IMR-90 (cell line): ENCODE measurements at regions not wholly inside any gene's neighbourhood (a gene's known extent, or its start where the extent isn't known, plus 50 kb on each side); places are given as distances from the start of the nearest gene placed in this dataset.
A peak's percentile ranks its signal among the peaks of the same experiment; 100 is the strongest.

Experiments used
- ATAC-seq: fragments of 200-7000 bp; cut with Tn5 transposase; 2 replicates; pipeline ENCODE4 v1.9.1; 2020; ENCODE audit warnings: low read depth, mild to moderate bottlenecking, moderate library complexity
- BruUV-seq: library from RNA; stranded (reverse); fragments of 400-500 nt; replicated peaks from 2 replicates; lab custom pipeline; 2021; lab: Mats Ljungman, UMichigan
- CTCF ChIA-PET: fragments of 300-600 bp; formaldehyde crosslinking; extraction: SDS; loops from one replicate; lab custom pipeline; 2021; ENCODE audit warnings: antibody characterized with exemption; lab: Yijun Ruan, JAX
- POLR2A ChIA-PET: fragments of 300-600 bp; sonication (Branson Sonifier 250); formaldehyde crosslinking; loops from one replicate; lab custom pipeline; 2022; ENCODE audit warnings: antibody characterized with exemption; ENCODE audit not compliant: unreplicated experiment; lab: Charles Lee
- DNase-seq: peaks from one replicate; pipeline ENCODE4 v3.0.0; 2013
- H2AFZ ChIP-seq: replicated peaks from 2 replicates; pipeline ENCODE3; 2013; ENCODE audit warnings: low read length, mild to moderate bottlenecking; ENCODE audit not compliant: poor library complexity
- H2AK5ac ChIP-seq: 2 replicates; pipeline ENCODE4 v1.6.1; 2013; ENCODE audit warnings: low read depth, low read length, inconsistent platforms
- H2AK9ac ChIP-seq: replicated peaks from 2 replicates; pipeline ENCODE3; 2013; ENCODE audit warnings: mild to moderate bottlenecking, low read depth, low read length, moderate library complexity; ENCODE audit not compliant: poor library complexity
- H2BK120ac ChIP-seq: 2 replicates; pipeline ENCODE4 v1.6.1; 2013; ENCODE audit warnings: low read depth, low read length, inconsistent platforms
- H2BK15ac ChIP-seq: 3 replicates; pipeline ENCODE4 v1.6.1; 2013; ENCODE audit warnings: low read depth, low read length, inconsistent platforms
- H2BK20ac ChIP-seq: 2 replicates; pipeline ENCODE4 v1.6.1; 2013; ENCODE audit warnings: low read depth, mild to moderate bottlenecking, inconsistent platforms, low read length, moderate library complexity
- H2BK5ac ChIP-seq: 2 replicates; pipeline ENCODE4 v1.6.1; 2013; ENCODE audit warnings: mild to moderate bottlenecking, low read depth, low read length, inconsistent platforms; ENCODE audit not compliant: poor library complexity, severe bottlenecking
- H3K14ac ChIP-seq: replicated peaks from 2 replicates; pipeline ENCODE4 v1.6.1; 2013; ENCODE audit warnings: low read depth, low read length, inconsistent platforms
- H3K18ac ChIP-seq: 2 replicates; pipeline ENCODE4 v1.6.1; 2013; ENCODE audit warnings: low read depth, low read length, control low read depth
- H3K23ac ChIP-seq: 2 replicates; pipeline ENCODE4 v1.6.1; 2013; ENCODE audit warnings: low read depth, low read length, inconsistent platforms
- H3K27ac ChIP-seq: 2 replicates; pipeline ENCODE4 v1.5.1; 2013; ENCODE audit warnings: mild to moderate bottlenecking, control low read depth, low read length; ENCODE audit not compliant: insufficient read depth
- H3K27me3 ChIP-seq: 2 replicates; pipeline ENCODE4 v1.6.1; 2013; ENCODE audit warnings: low read length; ENCODE audit not compliant: control insufficient read depth, insufficient read depth
- H3K36me3 ChIP-seq: 2 replicates; pipeline ENCODE4 v1.6.1; 2013; ENCODE audit warnings: low read length, mixed read lengths; ENCODE audit not compliant: control insufficient read depth, insufficient read depth
- H3K4ac ChIP-seq: 2 replicates; pipeline ENCODE4 v1.6.1; 2013; ENCODE audit warnings: low read depth, low read length, inconsistent platforms
- H3K4me1 ChIP-seq: 2 replicates; pipeline ENCODE4 v1.6.1; 2013; ENCODE audit warnings: low read length, mixed read lengths; ENCODE audit not compliant: control insufficient read depth, insufficient read depth
- H3K4me2 ChIP-seq: 2 replicates; pipeline ENCODE4 v1.6.1; 2013; ENCODE audit warnings: low read depth, mild to moderate bottlenecking, control low read depth, low read length, moderate library complexity
- H3K4me3 ChIP-seq: 2 replicates; pipeline ENCODE4 v1.5.1; 2013; ENCODE audit warnings: low read depth, mild to moderate bottlenecking, control low read depth, low read length, moderate library complexity; ENCODE audit not compliant: insufficient read depth
- H3K56ac ChIP-seq: 2 replicates; pipeline ENCODE4 v1.6.1; 2013; ENCODE audit warnings: low read length, inconsistent platforms; ENCODE audit not compliant: insufficient read depth; ENCODE audit errors: extremely low read depth
- H3K79me1 ChIP-seq, 2 experiments: 2 replicates each; pipeline ENCODE4 v1.6.1; 2013; ENCODE audit warnings: low read length in 2 of 2, inconsistent platforms in 1 of 2, low read depth in 1 of 2
- H3K9ac ChIP-seq: 2 replicates; pipeline ENCODE4 v1.6.1; 2013; ENCODE audit warnings: low read depth, low read length, control low read depth
- H3K9me1 ChIP-seq: 2 replicates; pipeline ENCODE4 v1.6.1; 2013; ENCODE audit warnings: low read length, inconsistent platforms; ENCODE audit not compliant: insufficient read depth
- H3K9me3 ChIP-seq: 2 replicates; pipeline ENCODE4 v1.6.1; 2013; ENCODE audit warnings: low read length; ENCODE audit not compliant: control insufficient read depth, insufficient read depth
- H4K20me1 ChIP-seq: 2 replicates; pipeline ENCODE4 v1.6.1; 2013; ENCODE audit warnings: low read length, inconsistent platforms; ENCODE audit not compliant: insufficient read depth
- H4K5ac ChIP-seq: 2 replicates; pipeline ENCODE4 v1.6.1; 2013; ENCODE audit warnings: mild to moderate bottlenecking, low read depth, low read length, control low read depth
- H4K8ac ChIP-seq, 2 experiments: 2 replicates each; pipeline ENCODE4 v1.6.1; 2013; ENCODE audit warnings: low read depth in 2 of 2, low read length in 2 of 2, control low read depth in 1 of 2, inconsistent platforms in 1 of 2
- H4K91ac ChIP-seq: 2 replicates; pipeline ENCODE4 v1.6.1; 2013; ENCODE audit warnings: low read depth, low read length, inconsistent platforms; ENCODE audit not compliant: insufficient read depth
- CEBPB ChIP-seq: IDR thresholded peaks from 2 replicates; pipeline ENCODE4 v1.6.1; 2012; ENCODE audit warnings: low read depth, low read length, improper control_type of control experiment
- FOS ChIP-seq: fragments of 150-350 bp; IDR thresholded peaks from 2 replicates; pipeline ENCODE4 v1.6.1; 2016; ENCODE audit warnings: low read depth, low read length
- MAFK ChIP-seq: IDR thresholded peaks from 2 replicates; pipeline ENCODE4 v1.6.1; 2012; ENCODE audit warnings: low read depth, low read length, improper control_type of control experiment
- MAZ ChIP-seq: IDR thresholded peaks from 2 replicates; pipeline ENCODE4 v1.6.1; 2012; ENCODE audit warnings: low read depth, mild to moderate bottlenecking, low read length, improper control_type of control experiment, moderate library complexity, borderline replicate concordance
- RAD21 ChIP-seq: IDR thresholded peaks from 2 replicates; pipeline ENCODE4 v1.6.1; 2012; ENCODE audit warnings: low read length, improper control_type of control experiment
- RFX5 ChIP-seq: IDR thresholded peaks from 2 replicates; pipeline ENCODE4 v1.8.0; 2012; ENCODE audit warnings: low read depth, mild to moderate bottlenecking, low read length, moderate library complexity
- dilution Hi-C: fragments of 300-500 bp; cut with HindIII; formaldehyde crosslinking; loops from one replicate; pipeline ENCODE4 v1.14.3; 2018; ENCODE audit warnings: low sequenced_read_pairs; ENCODE audit not compliant: unreplicated experiment
- in situ Hi-C: fragments of 300-500 bp; cut with MboI; formaldehyde crosslinking; loops from 3 replicates; pipeline ENCODE4 v1.14.3; 2019; ENCODE audit warnings: low sequenced_read_pairs, inconsistent platforms, mixed read lengths
- intact Hi-C: fragments of 100-400 bp; cut with micrococcal nuclease; formaldehyde crosslinking; loops from 2 replicates; pipeline ENCODE4 v1.10.0; 2022
- TF ChIP-seq, protein P1 (sequence below): conservative IDR thresholded peaks from 2 replicates; pipeline ENCODE4 v1.5.1; 2012; ENCODE audit warnings: mild to moderate bottlenecking, low read depth, low read length, improper control_type of control experiment

DNA sequence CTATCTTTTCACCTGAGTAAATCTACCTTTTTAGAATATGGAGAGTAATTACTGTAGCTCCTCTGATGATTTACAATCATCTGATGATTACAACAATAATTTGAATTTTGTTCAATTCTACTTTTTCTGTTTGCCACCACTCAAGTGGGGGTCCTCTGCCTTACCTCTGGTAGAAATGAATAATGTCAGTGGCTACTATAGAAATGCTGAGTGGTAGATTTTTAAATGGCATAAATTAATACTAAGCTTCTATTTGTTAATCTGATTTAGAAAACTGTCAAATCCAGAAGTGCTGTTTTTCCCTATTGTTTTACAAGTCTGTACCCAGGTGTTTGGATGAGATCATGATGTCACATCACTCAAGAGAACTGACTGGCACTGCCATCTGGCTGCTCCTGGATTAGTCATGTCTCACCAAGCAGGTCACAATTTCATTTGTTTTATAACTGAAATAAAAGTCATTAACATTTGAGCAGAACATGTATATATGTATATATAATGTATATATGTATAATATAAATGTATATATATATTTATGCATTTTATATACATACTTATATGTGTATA, 494.8 kb downstream of the TBC1D4 start:
- CTCF ChIA-PET, result no interaction called here
- intact Hi-C loops, result no loop called here

More for the DNA sequence above, 494.8 kb downstream of the TBC1D4 start:
- Histone ChIP-seq H2BK120ac (no peak overlapping the region), H3K27ac (no peak overlapping the region), H2BK20ac (no peak overlapping the region), H3K14ac (no peak overlapping the region), H2BK5ac (no peak overlapping the region), H3K27me3 (no peaks in the 10 kb centered on the region), H3K4ac (no peak overlapping the region), H3K18ac (no peak overlapping the region), H4K20me1 (no peaks in the 10 kb centered on the region), H3K23ac (no peak overlapping the region), H2BK15ac (no peak overlapping the region), H4K91ac (no peak overlapping the region), H4K5ac (no peak overlapping the region), H3K36me3 (no peaks in the 10 kb centered on the region), H3K56ac (no peak overlapping the region), H3K4me2 (no peak overlapping the region), H2AK5ac (no peak overlapping the region), H4K8ac (no peak overlapping the region), H2AK9ac (no peak overlapping the region), H3K9me1 (no peaks in the 10 kb centered on the region), H3K9ac (no peak overlapping the region), H3K9me3 (no peaks in the 10 kb centered on the region), H3K4me3 (no peak overlapping the region), H2AFZ (no peak overlapping the region), H3K79me1 (no peaks in the 10 kb centered on the region), H3K4me1 (no peaks in the 10 kb centered on the region)
- dilution Hi-C loops (no loop called here), in situ Hi-C loops (no loop called here)
- POLR2A ChIA-PET, result no interaction called here
- TF ChIP-seq CEBPB (no peak), RFX5 (no peak), MAZ (no peak), FOS (no peak), MAFK (0 out of 2 replicates have a peak, but pooled peaks have one; percentile 13), RAD21 (no peak)
- TF ChIP-seq, protein P1, sequence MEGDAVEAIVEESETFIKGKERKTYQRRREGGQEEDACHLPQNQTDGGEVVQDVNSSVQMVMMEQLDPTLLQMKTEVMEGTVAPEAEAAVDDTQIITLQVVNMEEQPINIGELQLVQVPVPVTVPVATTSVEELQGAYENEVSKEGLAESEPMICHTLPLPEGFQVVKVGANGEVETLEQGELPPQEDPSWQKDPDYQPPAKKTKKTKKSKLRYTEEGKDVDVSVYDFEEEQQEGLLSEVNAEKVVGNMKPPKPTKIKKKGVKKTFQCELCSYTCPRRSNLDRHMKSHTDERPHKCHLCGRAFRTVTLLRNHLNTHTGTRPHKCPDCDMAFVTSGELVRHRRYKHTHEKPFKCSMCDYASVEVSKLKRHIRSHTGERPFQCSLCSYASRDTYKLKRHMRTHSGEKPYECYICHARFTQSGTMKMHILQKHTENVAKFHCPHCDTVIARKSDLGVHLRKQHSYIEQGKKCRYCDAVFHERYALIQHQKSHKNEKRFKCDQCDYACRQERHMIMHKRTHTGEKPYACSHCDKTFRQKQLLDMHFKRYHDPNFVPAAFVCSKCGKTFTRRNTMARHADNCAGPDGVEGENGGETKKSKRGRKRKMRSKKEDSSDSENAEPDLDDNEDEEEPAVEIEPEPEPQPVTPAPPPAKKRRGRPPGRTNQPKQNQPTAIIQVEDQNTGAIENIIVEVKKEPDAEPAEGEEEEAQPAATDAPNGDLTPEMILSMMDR, result no peak
- BruUV-seq, result no TSS peak
- ATAC-seq (no peak), DNase-seq (no peak)
